Right lobe of liver (tissue), 6 donors: ENCODE measurements at regions not wholly inside any gene's neighbourhood (a gene's known extent, or its start where the extent isn't known, plus 50 kb on each side); places are given as distances from the start of the nearest gene placed in this dataset.

Experiments used
- ATAC-seq, 4 donors: fragments of 200-7000 bp; cut with Tn5 transposase; one replicate each; pipeline ENCODE4 v1.9.1; 2020; ENCODE audit warnings: mild to moderate bottlenecking in 4 of 4, moderate library complexity in 4 of 4
- DNase-seq, 3 donors: peaks; one replicate each; pipeline ENCODE4 v3.0.0-alpha.2; 2020
- H3K27ac ChIP-seq, 3 donors: fragments of 200-600 bp; one replicate each; pipeline ENCODE4 v1.8.0; 2022
- H3K27me3 ChIP-seq, 2 donors: fragments of 200-600 bp; one replicate each; pipeline ENCODE4 v1.8.0; 2022
- H3K36me3 ChIP-seq, 4 donors: fragments of 200-600 bp; sonication (generic) in 1 of 4; one replicate each; pipeline versions ENCODE4 v1.5.1 to v1.8.0; 2017 to 2022; ENCODE audit warnings: control low read depth in 1 of 4
- H3K4me1 ChIP-seq, 4 donors: fragments of 200-600 bp; sonication (generic) in 1 of 4; one replicate each; pipeline versions ENCODE4 v1.5.1 to v1.8.0; 2017 to 2022; ENCODE audit warnings: control low read depth in 1 of 4
- H3K4me3 ChIP-seq, 3 donors: fragments of 200-600 bp; one replicate each; pipeline ENCODE4 v1.8.0; 2022
- H3K9me3 ChIP-seq, 4 donors: fragments of 200-600 bp; sonication (generic) in 1 of 4; one replicate each; pipeline versions ENCODE4 v1.5.1 to v1.8.0; 2017 to 2022; ENCODE audit warnings: control low read depth in 1 of 4
- POLR2A ChIP-seq: fragments of 450-650 bp; IDR thresholded peaks from one replicate; pipeline ENCODE4 v1.6.1; 2017; ENCODE audit warnings: antibody characterized with exemption, mild to moderate bottlenecking
- WGBS: methylation state at CpG from one replicate; pipeline ENCODE4 v1.1.6; 2018; ENCODE audit warnings: low coverage, low lambda C conversion rate; ENCODE audit not compliant: insufficient coverage; ENCODE audit errors: missing lambda C conversion rate; 5-methylcytosine and 5-hydroxymethylcytosine counted together
- intact Hi-C, 2 donors: fragments of 100-400 bp; cut with DNase I; formaldehyde crosslinking; loops; one replicate each; pipeline versions ENCODE4 v1.11.2 to v1.14.1; 2022
- TF ChIP-seq, protein P1 (sequence below), 4 donors: fragments of 200-600 bp in 3 of 4; fragments of 450-650 bp in 1 of 4; IDR thresholded peaks; one replicate each; pipeline versions ENCODE4 v1.5.1 to v1.8.0; 2016 to 2022; ENCODE audit warnings: antibody characterized with exemption in 4 of 4, mild to moderate bottlenecking in 2 of 4
- donor health status: DM: no; HTN: yes; CAD: no.
- donor health status: DM: no; HTN: no; CAD: no.
- donor health status: DM: no; HTN: no; CAD: no.
- donor health status: DM: no; HTN: yes; CAD: no.
- donor health status: DM: no; HTN: yes; CAD: no.

DNA sequence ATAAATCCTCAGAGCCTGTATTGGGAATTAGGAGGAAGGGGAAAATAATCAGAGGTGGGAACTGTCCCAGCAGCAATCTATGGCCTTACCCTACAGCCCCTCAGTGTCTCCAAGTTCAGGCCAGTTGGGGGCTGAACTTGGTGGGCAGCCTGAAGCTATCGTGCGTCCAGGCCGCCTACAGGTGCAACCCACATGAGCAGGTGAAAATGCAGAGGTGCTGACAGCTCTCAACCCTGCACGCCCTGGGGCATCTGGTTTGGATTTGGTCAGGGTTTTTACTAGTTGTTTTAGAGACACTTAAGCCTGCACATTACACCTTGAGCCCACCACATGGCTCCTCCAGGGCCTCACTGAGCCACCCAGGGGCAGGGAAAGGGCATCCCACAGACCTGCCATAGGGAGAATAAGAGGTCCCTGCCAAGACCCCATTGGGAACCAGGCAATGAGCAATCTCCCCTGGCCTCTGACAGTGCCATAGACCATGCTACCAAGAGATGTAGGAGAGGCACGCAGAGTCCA is 209.5 kb downstream of the FOXD2 start:
- no peak for ATAC-seq
- intact Hi-C loops: no loop called here

DNA sequence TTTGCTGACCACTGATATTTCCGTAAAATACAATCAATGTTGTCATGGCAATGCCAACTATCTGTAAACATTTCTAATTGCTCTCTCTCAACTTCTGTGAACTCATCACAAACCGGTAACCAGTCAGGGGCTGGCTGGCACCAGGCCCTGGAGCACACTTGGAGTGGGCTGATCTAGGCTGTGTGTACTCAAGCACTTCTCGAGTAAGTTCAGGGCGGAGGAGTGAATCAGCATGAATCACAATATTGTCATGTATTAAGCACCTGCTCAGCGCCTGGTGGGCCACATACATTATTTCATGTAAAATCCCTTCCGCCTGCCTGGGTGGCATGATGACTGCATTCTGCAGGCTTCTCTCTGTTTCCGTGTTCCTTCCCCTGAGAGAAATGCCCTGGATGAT is 212.4 kb downstream of the FOXD2 start:
- intact Hi-C loops: no loop called here
- peak in 3 of 4 donors; percentile 59 to 80 (median 60) for ATAC-seq
- H3K27ac ChIP-seq: no peak overlapping the region

More for the DNA sequence above, 209.5 kb downstream of the FOXD2 start:
- 60% methylated on average over 1 of the region's 5 CpGs for WGBS
- H3K4me1 ChIP-seq: peaks cover 0 to 21% (median 0%) of the 10 kb centered on the region in 4 donors
- no peaks in the 10 kb centered on the region for H3K36me3 ChIP-seq
- TF ChIP-seq, protein P1, sequence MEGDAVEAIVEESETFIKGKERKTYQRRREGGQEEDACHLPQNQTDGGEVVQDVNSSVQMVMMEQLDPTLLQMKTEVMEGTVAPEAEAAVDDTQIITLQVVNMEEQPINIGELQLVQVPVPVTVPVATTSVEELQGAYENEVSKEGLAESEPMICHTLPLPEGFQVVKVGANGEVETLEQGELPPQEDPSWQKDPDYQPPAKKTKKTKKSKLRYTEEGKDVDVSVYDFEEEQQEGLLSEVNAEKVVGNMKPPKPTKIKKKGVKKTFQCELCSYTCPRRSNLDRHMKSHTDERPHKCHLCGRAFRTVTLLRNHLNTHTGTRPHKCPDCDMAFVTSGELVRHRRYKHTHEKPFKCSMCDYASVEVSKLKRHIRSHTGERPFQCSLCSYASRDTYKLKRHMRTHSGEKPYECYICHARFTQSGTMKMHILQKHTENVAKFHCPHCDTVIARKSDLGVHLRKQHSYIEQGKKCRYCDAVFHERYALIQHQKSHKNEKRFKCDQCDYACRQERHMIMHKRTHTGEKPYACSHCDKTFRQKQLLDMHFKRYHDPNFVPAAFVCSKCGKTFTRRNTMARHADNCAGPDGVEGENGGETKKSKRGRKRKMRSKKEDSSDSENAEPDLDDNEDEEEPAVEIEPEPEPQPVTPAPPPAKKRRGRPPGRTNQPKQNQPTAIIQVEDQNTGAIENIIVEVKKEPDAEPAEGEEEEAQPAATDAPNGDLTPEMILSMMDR (IDR thresholded peaks at IDR 0.05): no peak
- no peak for TF ChIP-seq POLR2A
- no peak overlapping the region for H3K4me3 ChIP-seq
- H3K9me3 ChIP-seq: no peaks in the 10 kb centered on the region
- no peaks in the 10 kb centered on the region for H3K27me3 ChIP-seq
- DNase-seq: no peak
- H3K27ac ChIP-seq: no peak overlapping the region

DNA sequence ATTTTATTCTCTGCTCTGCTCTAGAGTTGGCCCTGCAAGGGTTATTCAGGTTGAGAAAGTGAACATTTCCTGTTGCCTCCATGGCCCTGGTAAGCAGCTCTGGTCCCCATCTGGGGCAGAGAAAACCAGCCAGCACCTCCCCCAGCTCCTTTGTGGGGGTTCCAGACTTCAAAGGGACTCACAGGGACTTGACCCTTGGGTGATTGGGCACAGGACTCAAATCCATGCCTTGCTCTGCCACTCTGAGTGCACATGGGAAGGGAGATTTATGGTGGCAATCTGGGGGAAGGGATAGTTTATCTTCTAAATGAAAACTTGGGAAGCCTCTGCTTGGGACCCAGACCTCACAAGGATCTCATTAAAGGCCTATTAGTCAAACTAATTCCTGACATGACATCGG is 212.8 kb downstream of the FOXD2 start:
- ATAC-seq (no peak), DNase-seq (no peak)
- H3K9me3 ChIP-seq: no peaks in the 10 kb centered on the region
- peaks cover 0 to 21% (median 0%) of the 10 kb centered on the region in 4 donors for H3K4me1 ChIP-seq
- no peak overlapping the region for H3K4me3 ChIP-seq
- no CpG with 5 or more reads among the region's 1 CpG for WGBS
- no peak overlapping the region for H3K27ac ChIP-seq
- intact Hi-C loops: no loop called here
- TF ChIP-seq POLR2A: no peak
- TF ChIP-seq, protein P1 (IDR thresholded peaks at IDR 0.05): no peak
- no peaks in the 10 kb centered on the region for H3K27me3 ChIP-seq
- no peaks in the 10 kb centered on the region for H3K36me3 ChIP-seq

More for the DNA sequence above, 212.4 kb downstream of the FOXD2 start:
- Histone ChIP-seq H3K36me3 (no peaks in the 10 kb centered on the region), H3K27me3 (no peaks in the 10 kb centered on the region), H3K4me1 (peaks cover 0 to 21% (median 0%) of the 10 kb centered on the region in 4 donors), H3K4me3 (no peak overlapping the region), H3K9me3 (no peaks in the 10 kb centered on the region)
- peak in 1 of 3 donors; percentile 62 for DNase-seq
- TF ChIP-seq POLR2A: no peak
- TF ChIP-seq, protein P1 (IDR thresholded peaks at IDR 0.05): no peak
- WGBS: 46% methylated on average over 7 of the region's 7 CpGs

DNA sequence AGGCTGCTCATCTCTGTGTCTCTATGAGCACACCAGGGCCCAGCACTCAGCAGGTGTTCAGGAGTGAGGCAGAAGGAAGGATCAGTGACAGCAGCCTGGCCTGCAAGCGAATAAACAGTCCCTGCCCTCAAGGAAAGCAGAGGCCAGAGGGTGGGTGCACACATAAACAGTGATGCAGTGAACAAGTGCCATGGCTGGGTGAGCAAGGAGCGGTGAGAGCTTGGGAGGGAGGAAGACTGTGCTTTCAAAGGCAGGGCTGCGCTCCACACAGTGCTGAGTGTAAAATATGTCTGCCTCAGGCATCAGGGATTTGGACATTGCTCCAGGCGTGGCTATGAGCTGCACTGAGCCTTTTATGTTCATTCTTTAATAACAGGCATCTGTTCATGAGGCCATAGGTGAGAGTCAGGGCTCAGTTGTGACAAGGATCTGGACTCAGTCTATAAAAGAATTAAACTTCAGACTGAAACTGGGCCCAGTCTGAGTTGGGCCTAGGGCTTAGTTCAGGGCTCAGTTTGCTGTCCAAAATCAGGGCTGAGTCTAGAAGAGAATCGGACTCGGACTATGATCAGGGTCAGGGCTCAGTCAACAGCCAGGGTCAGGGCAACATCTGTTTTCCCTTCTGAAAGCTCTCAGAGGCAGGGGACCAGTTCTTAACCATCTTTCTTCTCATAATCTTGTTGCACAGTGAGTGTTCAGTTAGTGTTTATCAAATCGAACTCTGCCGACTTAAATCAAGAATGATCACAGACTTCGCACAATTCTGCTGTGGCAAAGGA is 213.7 kb downstream of the FOXD2 start:
- WGBS: 61% methylated on average over 9 of the region's 9 CpGs
- H3K4me3 ChIP-seq: no peak overlapping the region
- no peaks in the 10 kb centered on the region for H3K36me3 ChIP-seq
- no peak overlapping the region for H3K27ac ChIP-seq
- TF ChIP-seq, protein P1 (IDR thresholded peaks at IDR 0.05): no peak
- no peak for TF ChIP-seq POLR2A
- H3K9me3 ChIP-seq: no peaks in the 10 kb centered on the region
- H3K4me1 ChIP-seq: peaks cover 0 to 21% (median 0%) of the 10 kb centered on the region in 4 donors
- no peaks in the 10 kb centered on the region for H3K27me3 ChIP-seq
- peak in 3 of 4 donors; percentile 14 to 58 (median 36) for ATAC-seq
- intact Hi-C loops: no loop called here
- peak in 1 of 3 donors; percentile 33 for DNase-seq
